ENCODE measurements at regions not wholly inside any gene's neighbourhood (a gene's known extent, or its start where the extent isn't known, plus 50 kb on each side); places are given as distances from the start of the nearest gene placed in this dataset.

GRCh38 chr18:78629426-78629825, 350.2 kb upstream of the SALL3 start:
- no peak overlapping the region for H3K4me3 Mint-ChIP-seq
- H3K36me3 Mint-ChIP-seq (ENCODE audit: low read depth) = no peaks in the 10 kb centered on the region
- H3K4me1 Mint-ChIP-seq (ENCODE audit: low read depth) = no peaks in the 10 kb centered on the region
- H3K27ac Mint-ChIP-seq = no peak overlapping the region
- H3K27me3 Mint-ChIP-seq (ENCODE audit: low read depth) = peaks cover 2% of the 10 kb centered on the region
- H3K9me3 Mint-ChIP-seq = no peaks in the 10 kb centered on the region
- no peak for DNase-seq (ENCODE audit: low spot score)

- Mint-ChIP-seq H3K4me3 (no peak overlapping the region), H3K36me3 (ENCODE audit: low read depth) (no peaks in the 10 kb centered on the region), H3K4me1 (ENCODE audit: low read depth) (no peaks in the 10 kb centered on the region), H3K27ac (no peak overlapping the region), H3K9me3 (no peaks in the 10 kb centered on the region), H3K27me3 (ENCODE audit: low read depth) (peaks cover 2% of the 10 kb centered on the region)
- DNase-seq (ENCODE audit: low spot score) = no peak
These were observed 349.3 kb upstream of the SALL3 start for GRCh38 chr18:78630356-78630755.

GRCh38 chr18:78630981-78631510, 348.6 kb upstream of the SALL3 start:
- Mint-ChIP-seq H3K9me3 (peaks cover 5% of the 10 kb centered on the region), H3K27me3 (ENCODE audit: low read depth) (no peaks in the 10 kb centered on the region), H3K27ac (no peak overlapping the region), H3K4me3 (no peak overlapping the region), H3K36me3 (ENCODE audit: low read depth) (no peaks in the 10 kb centered on the region), H3K4me1 (ENCODE audit: low read depth) (no peaks in the 10 kb centered on the region)
- no peak for DNase-seq (ENCODE audit: low spot score)

GRCh38 chr18:78632111-78632541, 347.5 kb upstream of the SALL3 start:
- Mint-ChIP-seq H3K4me3 (no peak overlapping the region), H3K27me3 (ENCODE audit: low read depth) (no peaks in the 10 kb centered on the region), H3K36me3 (ENCODE audit: low read depth) (no peaks in the 10 kb centered on the region), H3K27ac (no peak overlapping the region), H3K4me1 (ENCODE audit: low read depth) (no peaks in the 10 kb centered on the region), H3K9me3 (peaks cover 13% of the 10 kb centered on the region)
- no peak for DNase-seq (ENCODE audit: low spot score)

GRCh38 chr18:78634061-78634696, 345.4 kb upstream of the SALL3 start:
- Mint-ChIP-seq H3K27me3 (ENCODE audit: low read depth) (no peaks in the 10 kb centered on the region), H3K4me3 (no peak overlapping the region), H3K27ac (no peak overlapping the region), H3K36me3 (ENCODE audit: low read depth) (no peaks in the 10 kb centered on the region), H3K9me3 (peaks cover 13% of the 10 kb centered on the region), H3K4me1 (ENCODE audit: low read depth) (no peaks in the 10 kb centered on the region)
- no peak for DNase-seq (ENCODE audit: low spot score)

GRCh38 chr18:78635093-78635800, 344.4 kb upstream of the SALL3 start:
- Mint-ChIP-seq H3K27ac (no peak overlapping the region), H3K9me3 (peaks cover 13% of the 10 kb centered on the region), H3K4me1 (ENCODE audit: low read depth) (no peaks in the 10 kb centered on the region), H3K4me3 (no peak overlapping the region), H3K27me3 (ENCODE audit: low read depth) (no peaks in the 10 kb centered on the region), H3K36me3 (ENCODE audit: low read depth) (no peaks in the 10 kb centered on the region)
- no peak for DNase-seq (ENCODE audit: low spot score)

GRCh38 chr18:78636260-78636659, 343.4 kb upstream of the SALL3 start:
- no peak overlapping the region for H3K4me3 Mint-ChIP-seq
- no peaks in the 10 kb centered on the region for H3K4me1 Mint-ChIP-seq (ENCODE audit: low read depth)
- no peaks in the 10 kb centered on the region for H3K27me3 Mint-ChIP-seq (ENCODE audit: low read depth)
- H3K36me3 Mint-ChIP-seq (ENCODE audit: low read depth) = no peaks in the 10 kb centered on the region
- H3K9me3 Mint-ChIP-seq = peaks cover 13% of the 10 kb centered on the region
- H3K27ac Mint-ChIP-seq = no peak overlapping the region
- no peak for DNase-seq (ENCODE audit: low spot score)

- Mint-ChIP-seq H3K9me3 (peaks cover 13% of the 10 kb centered on the region), H3K36me3 (ENCODE audit: low read depth) (no peaks in the 10 kb centered on the region), H3K27me3 (ENCODE audit: low read depth) (no peaks in the 10 kb centered on the region), H3K4me1 (ENCODE audit: low read depth) (no peaks in the 10 kb centered on the region), H3K4me3 (no peak overlapping the region), H3K27ac (no peak overlapping the region)
- no peak for DNase-seq (ENCODE audit: low spot score)
These were observed 341.9 kb upstream of the SALL3 start for GRCh38 chr18:78637442-78638402.

- no peak overlapping the region for H3K27ac Mint-ChIP-seq
- no peaks in the 10 kb centered on the region for H3K27me3 Mint-ChIP-seq (ENCODE audit: low read depth)
- DNase-seq (ENCODE audit: low spot score) = no peak
- H3K4me1 Mint-ChIP-seq (ENCODE audit: low read depth) = no peaks in the 10 kb centered on the region
- peaks cover 13% of the 10 kb centered on the region for H3K9me3 Mint-ChIP-seq
- no peaks in the 10 kb centered on the region for H3K36me3 Mint-ChIP-seq (ENCODE audit: low read depth)
- no peak overlapping the region for H3K4me3 Mint-ChIP-seq
These were observed 340.3 kb upstream of the SALL3 start for GRCh38 chr18:78639006-78639950.

- Mint-ChIP-seq H3K27me3 (ENCODE audit: low read depth) (no peaks in the 10 kb centered on the region), H3K27ac (no peak overlapping the region), H3K36me3 (ENCODE audit: low read depth) (no peaks in the 10 kb centered on the region), H3K4me3 (no peak overlapping the region), H3K4me1 (ENCODE audit: low read depth) (no peaks in the 10 kb centered on the region), H3K9me3 (peaks cover 13% of the 10 kb centered on the region)
- no peak for DNase-seq (ENCODE audit: low spot score)
These were observed 339.2 kb upstream of the SALL3 start for GRCh38 chr18:78640246-78640995.

GRCh38 chr18:78641689-78642231, 337.9 kb upstream of the SALL3 start:
- no peaks in the 10 kb centered on the region for H3K36me3 Mint-ChIP-seq (ENCODE audit: low read depth)
- no peak overlapping the region for H3K4me3 Mint-ChIP-seq
- H3K4me1 Mint-ChIP-seq (ENCODE audit: low read depth) = no peaks in the 10 kb centered on the region
- H3K27ac Mint-ChIP-seq = no peak overlapping the region
- no peak for DNase-seq (ENCODE audit: low spot score)
- no peaks in the 10 kb centered on the region for H3K27me3 Mint-ChIP-seq (ENCODE audit: low read depth)
- H3K9me3 Mint-ChIP-seq = peaks cover under 1% of the 10 kb centered on the region

- Mint-ChIP-seq H3K9me3 (no peaks in the 10 kb centered on the region), H3K27ac (no peak overlapping the region), H3K27me3 (ENCODE audit: low read depth) (no peaks in the 10 kb centered on the region), H3K4me1 (ENCODE audit: low read depth) (no peaks in the 10 kb centered on the region), H3K4me3 (no peak overlapping the region), H3K36me3 (ENCODE audit: low read depth) (no peaks in the 10 kb centered on the region)
- DNase-seq (ENCODE audit: low spot score) = no peak
These were observed 337.2 kb upstream of the SALL3 start for GRCh38 chr18:78642296-78642951.
